ENCODE measurements at regions not wholly inside any gene's neighbourhood (a gene's known extent, or its start where the extent isn't known, plus 50 kb on each side); places are given as distances from the start of the nearest gene placed in this dataset.

DNA sequence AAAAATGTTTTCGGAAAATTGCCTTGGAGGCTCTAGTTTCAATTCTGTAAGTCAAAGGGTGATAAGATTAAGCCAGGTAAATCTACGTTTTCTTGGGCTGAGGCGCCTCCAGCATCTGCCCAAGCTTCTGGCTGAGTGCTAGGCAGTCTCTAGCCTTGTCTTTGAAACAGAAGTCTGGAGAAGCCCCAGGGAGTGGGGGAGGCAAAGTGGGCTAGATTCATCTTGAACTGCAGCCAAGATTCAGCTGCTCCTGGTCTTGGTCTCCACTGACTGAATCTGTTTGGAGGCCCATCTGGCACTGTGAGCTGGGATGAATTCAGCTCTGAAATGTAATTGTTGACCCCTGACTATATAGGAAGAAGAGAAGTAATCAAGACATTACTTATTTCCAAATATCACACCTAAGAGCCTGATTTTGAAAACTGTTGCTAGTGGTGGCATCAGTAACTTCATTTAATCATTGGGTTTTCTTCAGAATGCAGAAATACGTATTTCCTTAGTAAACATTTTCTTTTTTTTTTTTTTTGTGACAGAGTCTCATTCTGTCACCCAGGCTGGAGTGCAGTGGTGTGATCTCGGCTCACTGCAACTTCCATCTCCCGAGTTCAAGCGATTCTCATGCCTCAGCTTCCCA is 187.3 kb upstream of the LEF1 start:
- no peaks in the 10 kb centered on the region for H3K9me3 Mint-ChIP-seq
- Histone ChIP-seq H3K36me3 (ENCODE audit: control insufficient read depth in 2 of 3, insufficient read depth in 3 of 3, low read length in 3 of 3) (no peaks in the 10 kb centered on the region), H3K4me3 (ENCODE audit: low read length) (peak overlapping the region; percentile 20), H3K4me1 (ENCODE audit: control insufficient read depth in 2 of 2, insufficient read depth in 2 of 2, low read length in 2 of 2) (peaks cover 17 to 66% of the 10 kb centered on the region in 2 donors), H3K27me3 (ENCODE audit: control insufficient read depth in 2 of 2, insufficient read depth in 2 of 2, low read length in 2 of 2) (no peaks in the 10 kb centered on the region), H3K27ac (ENCODE audit: low read depth, low read length) (peak overlapping the region; percentile 86), H3K9me3 (ENCODE audit: control insufficient read depth in 2 of 3, low read length in 3 of 3) (no peaks in the 10 kb centered on the region)
- intact Hi-C loops (cut with micrococcal nuclease) = loop anchor here (1.0 to 5.0 kb wide), 9 partner anchors 14 to 327 kb away; no protein-coding TSS in a partner anchor
- peaks cover 39 to 99% (median 87%) of the 10 kb centered on the region in 7 donors for H3K4me1 Mint-ChIP-seq
- H3K27me3 Mint-ChIP-seq = peaks cover 0 to 11% (median 0%) of the 10 kb centered on the region in 5 donors
- CTCF ChIA-PET = interaction anchor here (0.5 to 2.2 kb wide), 6 partner anchors 10 to 193 kb away, joined by 3 to 8 read pairs (median 4); partner anchors contain the start of gene LEF1
- peak; percentile 45 for ATAC-seq
- H3K27ac Mint-ChIP-seq = peak overlapping the region; percentile 76 to 99 (median 96)
- DNase-seq = peak in 6 of 9 donors; percentile 9 to 65 (median 44)
- POLR2A ChIA-PET = interaction anchor here (0.6 to 2.8 kb wide), 12 partner anchors 10 to 326 kb away, joined by 3 to 18 read pairs (median 4); no protein-coding TSS in a partner anchor
- H3K4me3 Mint-ChIP-seq = peak overlapping the region; percentile 57 to 87 (median 70)
- no peaks in the 10 kb centered on the region for H3K36me3 Mint-ChIP-seq

DNA sequence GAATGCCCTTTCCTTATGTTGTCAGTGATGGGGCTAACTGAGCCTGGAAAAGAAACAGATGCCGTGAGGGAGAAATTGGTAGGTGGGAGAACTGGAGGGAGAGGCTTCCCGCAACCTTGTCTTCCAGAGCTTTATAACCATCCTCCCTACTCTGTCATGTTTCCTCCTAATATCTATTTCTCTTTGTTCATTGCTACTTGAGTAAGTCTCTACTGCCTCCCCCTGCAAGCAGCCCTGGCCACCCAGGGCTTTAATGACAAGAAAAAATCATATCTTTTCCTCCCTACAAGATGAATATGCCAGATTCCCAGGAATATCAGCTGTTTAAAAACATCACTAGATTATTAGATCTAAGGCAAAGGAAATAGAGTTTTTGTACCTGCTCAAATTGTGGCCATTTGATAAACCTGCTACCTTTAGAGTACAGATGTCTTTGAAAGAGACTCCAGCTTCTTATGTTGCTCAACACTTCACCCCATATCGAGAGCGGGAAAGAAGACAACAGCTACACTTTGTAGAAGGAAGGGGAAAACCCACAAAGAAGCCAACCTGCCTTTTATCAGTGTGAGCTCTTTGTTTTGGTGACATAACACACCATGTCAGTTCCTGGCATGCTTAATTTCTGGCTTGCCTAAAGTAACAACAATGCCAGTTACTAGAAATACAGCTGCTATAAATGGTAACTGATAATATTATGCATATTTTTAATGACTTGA is 186.6 kb upstream of the LEF1 start:
- no peaks in the 10 kb centered on the region for H3K9me3 ChIP-seq (ENCODE audit: control insufficient read depth in 2 of 3, low read length in 3 of 3)
- peak overlapping the region; percentile 57 to 87 (median 70) for H3K4me3 Mint-ChIP-seq
- intact Hi-C loops (cut with micrococcal nuclease) = loop anchor here (1.0 to 5.0 kb wide), 9 partner anchors 13 to 327 kb away; no protein-coding TSS in a partner anchor
- peak overlapping the region; percentile 76 to 99 (median 96) for H3K27ac Mint-ChIP-seq
- H3K4me1 Mint-ChIP-seq = peaks cover 34 to 96% (median 83%) of the 10 kb centered on the region in 7 donors
- peaks cover 17 to 59% of the 10 kb centered on the region in 2 donors for H3K4me1 ChIP-seq (ENCODE audit: control insufficient read depth in 2 of 2, insufficient read depth in 2 of 2, low read length in 2 of 2)
- H3K4me3 ChIP-seq (ENCODE audit: low read length) = peak overlapping the region; percentile 20
- ChIA-PET CTCF (interaction anchor here (0.5 to 2.2 kb wide), 10 partner anchors 9 to 335 kb away, joined by 3 to 8 read pairs (median 3); partner anchors contain the start of gene LEF1), POLR2A (interaction anchor here (0.6 to 2.8 kb wide), 15 partner anchors 10 to 325 kb away, joined by 3 to 18 read pairs (median 3); no protein-coding TSS in a partner anchor)
- H3K9me3 Mint-ChIP-seq = no peaks in the 10 kb centered on the region
- DNase-seq (peak in 8 of 9 donors; percentile 28 to 92 (median 86)), ATAC-seq (peak; percentile 90)
- no peaks in the 10 kb centered on the region for H3K36me3 ChIP-seq (ENCODE audit: control insufficient read depth in 2 of 3, insufficient read depth in 3 of 3, low read length in 3 of 3)
- peaks cover 0 to 14% (median 0%) of the 10 kb centered on the region in 5 donors for H3K27me3 Mint-ChIP-seq
- H3K27ac ChIP-seq (ENCODE audit: low read depth, low read length) = peak overlapping the region; percentile 86
- no peaks in the 10 kb centered on the region for H3K36me3 Mint-ChIP-seq
- no peaks in the 10 kb centered on the region for H3K27me3 ChIP-seq (ENCODE audit: control insufficient read depth in 2 of 2, insufficient read depth in 2 of 2, low read length in 2 of 2)

DNA sequence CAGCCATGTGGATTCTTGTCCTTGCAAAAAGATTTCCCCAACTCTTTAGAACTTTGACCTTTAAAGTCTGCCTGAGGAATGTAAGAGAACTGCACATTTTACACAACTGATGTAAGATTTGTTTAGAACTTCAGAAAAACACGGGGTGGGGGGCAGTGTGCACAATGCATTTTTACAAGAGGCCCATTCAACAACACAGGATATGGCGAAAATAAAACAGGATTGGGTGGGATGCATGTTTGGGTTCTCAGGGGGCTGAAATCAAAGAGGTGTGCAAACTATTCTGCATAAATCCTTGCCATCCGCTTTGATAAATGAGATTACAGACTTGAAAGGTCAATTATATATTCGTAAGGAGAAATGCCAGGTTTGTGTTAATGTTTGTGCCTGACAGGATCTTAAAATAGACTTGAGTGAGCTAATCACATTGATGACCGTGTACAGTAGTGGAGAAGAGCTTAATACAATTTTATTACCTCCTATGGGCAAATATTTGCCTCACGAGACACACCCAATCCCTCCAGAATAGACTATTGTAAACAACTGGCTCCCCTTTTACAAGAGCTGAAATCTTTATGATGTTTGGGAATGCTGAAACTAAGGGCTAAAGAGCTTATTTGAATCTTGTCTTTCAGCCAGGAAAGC is 184.1 kb upstream of the LEF1 start:
- CTCF ChIA-PET = no interaction called here
- no peak overlapping the region for H3K27ac ChIP-seq (ENCODE audit: low read depth, low read length)

DNA sequence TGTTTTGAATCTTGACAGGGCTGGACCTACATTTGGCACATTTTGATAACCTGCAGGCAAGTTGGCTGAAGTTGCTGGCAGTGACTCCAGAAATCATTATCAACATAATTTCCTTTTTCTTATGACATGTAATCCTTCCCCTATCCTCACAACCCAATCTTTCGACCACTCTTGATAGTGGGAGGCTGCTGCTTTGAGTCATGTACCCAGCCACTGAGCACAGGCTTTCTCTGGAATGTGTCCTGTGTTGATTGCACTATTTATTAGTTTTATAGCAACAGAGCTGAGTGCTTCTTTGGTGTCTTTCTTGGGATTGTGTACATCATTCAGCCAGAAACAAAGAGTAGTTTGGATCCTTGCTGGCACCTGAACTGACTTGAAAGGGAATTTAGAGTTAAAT is 183.1 kb upstream of the LEF1 start:
- no peak for DNase-seq
- H3K9me3 ChIP-seq (ENCODE audit: control insufficient read depth in 2 of 3, low read length in 3 of 3) = no peaks in the 10 kb centered on the region
- Mint-ChIP-seq H3K4me3 (no peak overlapping the region), H3K9me3 (peaks cover 0 to 5% (median 0%) of the 10 kb centered on the region in 11 donors), H3K27me3 (peaks cover 0 to 14% (median 0%) of the 10 kb centered on the region in 5 donors), H3K4me1 (peaks cover 22 to 80% (median 54%) of the 10 kb centered on the region in 7 donors), H3K27ac (peak overlapping the region in 3 of 9 donors; percentile 32 to 94 (median 39)), H3K36me3 (peaks cover 0 to 9% (median 0%) of the 10 kb centered on the region in 5 donors)
- ChIA-PET POLR2A (interaction anchor here (1.0 kb wide), 1 partner anchor 10 kb away, joined by 3 read pairs; no protein-coding TSS in a partner anchor), CTCF (no interaction called here)
- ATAC-seq = no peak
- peaks cover 6 to 29% of the 10 kb centered on the region in 2 donors for H3K4me1 ChIP-seq (ENCODE audit: control insufficient read depth in 2 of 2, insufficient read depth in 2 of 2, low read length in 2 of 2)
- no peaks in the 10 kb centered on the region for H3K36me3 ChIP-seq (ENCODE audit: control insufficient read depth in 2 of 3, insufficient read depth in 3 of 3, low read length in 3 of 3)
- intact Hi-C loops (cut with micrococcal nuclease) = no loop called here
- no peak overlapping the region for H3K4me3 ChIP-seq (ENCODE audit: low read length)
- no peaks in the 10 kb centered on the region for H3K27me3 ChIP-seq (ENCODE audit: control insufficient read depth in 2 of 2, insufficient read depth in 2 of 2, low read length in 2 of 2)
- H3K27ac ChIP-seq (ENCODE audit: low read depth, low read length) = no peak overlapping the region

More for the DNA sequence above, 184.1 kb upstream of the LEF1 start:
- H3K27me3 Mint-ChIP-seq = peaks cover 0 to 14% (median 0%) of the 10 kb centered on the region in 5 donors
- peaks cover 6 to 35% of the 10 kb centered on the region in 2 donors for H3K4me1 ChIP-seq (ENCODE audit: control insufficient read depth in 2 of 2, insufficient read depth in 2 of 2, low read length in 2 of 2)
- intact Hi-C loops (cut with micrococcal nuclease) = no loop called here
- H3K9me3 ChIP-seq (ENCODE audit: control insufficient read depth in 2 of 3, low read length in 3 of 3) = no peaks in the 10 kb centered on the region
- H3K4me1 Mint-ChIP-seq = peaks cover 22 to 83% (median 60%) of the 10 kb centered on the region in 7 donors
- peak overlapping the region in 6 of 9 donors; percentile 25 to 94 (median 46) for H3K27ac Mint-ChIP-seq
- no peaks in the 10 kb centered on the region for H3K36me3 ChIP-seq (ENCODE audit: control insufficient read depth in 2 of 3, insufficient read depth in 3 of 3, low read length in 3 of 3)
- H3K9me3 Mint-ChIP-seq = peaks cover 0 to 5% (median 0%) of the 10 kb centered on the region in 11 donors
- H3K36me3 Mint-ChIP-seq = peaks cover 0 to 7% (median 0%) of the 10 kb centered on the region in 5 donors
- POLR2A ChIA-PET = interaction anchor here (1.0 kb wide), 3 partner anchors 9 to 115 kb away, joined by 3 to 6 read pairs (median 3); no protein-coding TSS in a partner anchor
- H3K27me3 ChIP-seq (ENCODE audit: control insufficient read depth in 2 of 2, insufficient read depth in 2 of 2, low read length in 2 of 2) = no peaks in the 10 kb centered on the region
- H3K4me3 ChIP-seq (ENCODE audit: low read length) = no peak overlapping the region
- DNase-seq = no peak
- no peak overlapping the region for H3K4me3 Mint-ChIP-seq
- ATAC-seq = no peak

DNA sequence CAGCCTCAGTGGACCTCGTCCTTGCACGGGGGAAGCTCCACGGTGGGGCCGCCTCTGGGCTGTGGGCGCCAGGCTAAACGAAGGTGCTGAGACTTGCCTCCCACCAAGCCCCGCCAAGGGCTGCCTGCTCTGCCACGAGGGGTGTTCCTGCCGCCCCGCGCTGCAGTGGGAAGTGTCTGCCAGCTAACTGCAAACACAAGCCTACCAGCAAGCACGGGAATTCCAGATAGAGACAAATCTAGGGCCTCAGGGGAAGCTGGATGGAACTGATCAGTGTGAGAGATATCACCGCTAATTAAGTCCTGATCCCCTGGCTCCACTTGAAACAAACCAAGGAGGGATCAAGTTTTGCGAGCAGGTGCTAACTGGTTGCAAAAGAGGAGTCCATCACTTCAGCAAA is 181.6 kb upstream of the LEF1 start:
- ATAC-seq = no peak
- no peaks in the 10 kb centered on the region for H3K36me3 ChIP-seq (ENCODE audit: control insufficient read depth in 2 of 3, insufficient read depth in 3 of 3, low read length in 3 of 3)
- H3K4me1 ChIP-seq (ENCODE audit: control insufficient read depth in 2 of 2, insufficient read depth in 2 of 2, low read length in 2 of 2) = peaks cover 0 to 28% of the 10 kb centered on the region in 2 donors
- H3K27me3 ChIP-seq (ENCODE audit: control insufficient read depth in 2 of 2, insufficient read depth in 2 of 2, low read length in 2 of 2) = no peaks in the 10 kb centered on the region
- no peak overlapping the region for H3K4me3 Mint-ChIP-seq
- H3K27ac Mint-ChIP-seq = no peak overlapping the region
- no peak for DNase-seq
- peaks cover 22 to 80% (median 54%) of the 10 kb centered on the region in 7 donors for H3K4me1 Mint-ChIP-seq
- ChIA-PET POLR2A (interaction anchor here (0.7 to 1.0 kb wide), 3 partner anchors 11 to 18 kb away, joined by 3 read pairs; no protein-coding TSS in a partner anchor), CTCF (interaction anchor here (0.6 kb wide), 1 partner anchor 308 kb away, joined by 3 read pairs; no protein-coding TSS in a partner anchor)
- intact Hi-C loops (cut with micrococcal nuclease) = no loop called here
- H3K27ac ChIP-seq (ENCODE audit: low read depth, low read length) = no peak overlapping the region
- peaks cover 0 to 5% (median 0%) of the 10 kb centered on the region in 11 donors for H3K9me3 Mint-ChIP-seq
- peaks cover 0 to 9% (median 0%) of the 10 kb centered on the region in 5 donors for H3K36me3 Mint-ChIP-seq
- no peaks in the 10 kb centered on the region for H3K9me3 ChIP-seq (ENCODE audit: control insufficient read depth in 2 of 3, low read length in 3 of 3)
- no peak overlapping the region for H3K4me3 ChIP-seq (ENCODE audit: low read length)
- H3K27me3 Mint-ChIP-seq = peaks cover 0 to 14% (median 0%) of the 10 kb centered on the region in 5 donors
